GM13977 (cell line): ENCODE measurements at regions not wholly inside any gene's neighbourhood (a gene's known extent, or its start where the extent isn't known, plus 50 kb on each side); places are given as distances from the start of the nearest gene placed in this dataset.

Experiments used
- DNase-seq: peaks from one replicate; pipeline ENCODE4 v3.0.0; 2012; ENCODE audit warnings: low spot score
- CTCF ChIP-seq: IDR thresholded peaks from 2 replicates; pipeline ENCODE4 v1.5.1; 2012; ENCODE audit warnings: mild to moderate bottlenecking, control low read depth; ENCODE audit not compliant: insufficient read depth; ENCODE audit errors: extremely low read depth, missing control alignments
- in situ Hi-C: fragments of 300-500 bp; cut with MboI; formaldehyde crosslinking; loops from one replicate; pipeline ENCODE4 v1.12.0; 2022; ENCODE audit warnings: low sequenced_read_pairs, low pct_unique_long_range_greater_than_20kb, mixed read lengths, inconsistent platforms; ENCODE audit not compliant: unreplicated experiment

GRCh38 chr14:56046996-56047395 lies 71.2 kb upstream of the PELI2 start:
- in situ Hi-C loops = no loop called here
- no peak for TF ChIP-seq CTCF
- DNase-seq = no peak

GRCh38 chr14:56049536-56049935 lies 68.7 kb upstream of the PELI2 start:
- no peak for TF ChIP-seq CTCF
- no peak for DNase-seq
- in situ Hi-C loops = no loop called here

- DNase-seq = no peak
- TF ChIP-seq CTCF = no peak
- in situ Hi-C loops = no loop called here
Measured at GRCh38 chr14:56055511-56055910, 62.7 kb upstream of the PELI2 start.

- no peak for DNase-seq
- in situ Hi-C loops = no loop called here
- no peak for TF ChIP-seq CTCF
Measured at GRCh38 chr14:56056031-56056430, 62.2 kb upstream of the PELI2 start.

- DNase-seq = no peak
- no peak for TF ChIP-seq CTCF
- in situ Hi-C loops = no loop called here
Measured at GRCh38 chr14:56057071-56057741, 61.0 kb upstream of the PELI2 start.

GRCh38 chr14:56057767-56058166 lies 60.4 kb upstream of the PELI2 start:
- in situ Hi-C loops = no loop called here
- no peak for DNase-seq
- TF ChIP-seq CTCF = no peak
